Endothelial cell of umbilical vein (primary cell): ENCODE measurements at regions not wholly inside any gene's neighbourhood (a gene's known extent, or its start where the extent isn't known, plus 50 kb on each side); places are given as distances from the start of the nearest gene placed in this dataset.

Source experiments
- BruUV-seq: library from RNA; stranded (reverse); fragments of 400-500 nt; replicated peaks from 2 replicates; lab custom pipeline; 2021; lab: Mats Ljungman, UMichigan
- CTCF ChIA-PET: fragments of 300-600, 350-600 bp; sonication (Branson Sonifier 250); formaldehyde crosslinking; loops from one replicate; lab custom pipeline; 2021; ENCODE audit warnings: antibody characterized with exemption, inconsistent platforms; lab: Charles Lee
- POLR2A ChIA-PET: fragments of 300-600, 350-600 bp; sonication (Branson Sonifier 250); formaldehyde crosslinking; loops from one replicate; lab custom pipeline; 2021; ENCODE audit warnings: antibody characterized with exemption, inconsistent platforms; lab: Charles Lee
- DNase-seq: peaks from one replicate; pipeline ENCODE4 v3.0.0-alpha.2; 2011; ENCODE audit warnings: low read depth, low spot score
- FAIRE-seq: peaks from 2 replicates; lab custom pipeline; 2011; peaks lifted over from hg19 to GRCh38; lab: Jason Lieb, UNC
- H2AFZ ChIP-seq: 2 replicates; pipeline ENCODE4 v1.6.0; 2012; ENCODE audit warnings: low read depth, low read length, control low read depth, inconsistent platforms
- H3K27ac ChIP-seq: 2 replicates; pipeline ENCODE4 v1.5.1; 2011; ENCODE audit warnings: low read depth, mild to moderate bottlenecking, control low read depth, low read length, moderate library complexity; ENCODE audit not compliant: insufficient read depth
- H3K27me3 ChIP-seq, 2 experiments: 2 replicates each; pipeline versions ENCODE4 v1.6.0 to v1.6.1; 2011; ENCODE audit warnings: low read length in 2 of 2, mixed read lengths in 1 of 2; ENCODE audit not compliant: control insufficient read depth in 2 of 2, insufficient read depth in 2 of 2
- H3K36me3 ChIP-seq, 2 experiments: 2 replicates in 1 of 2; 3 replicates in 1 of 2; pipeline ENCODE4 v1.5.1; 2011; ENCODE audit warnings: low read length in 2 of 2, mild to moderate bottlenecking in 1 of 2, moderate library complexity in 1 of 2; ENCODE audit not compliant: control insufficient read depth in 2 of 2, insufficient read depth in 2 of 2; ENCODE audit errors: extremely low read depth in 1 of 2
- H3K4me1 ChIP-seq: 3 replicates; pipeline ENCODE4 v1.5.1; 2011; ENCODE audit warnings: mild to moderate bottlenecking, low read length; ENCODE audit not compliant: control insufficient read depth, insufficient read depth; ENCODE audit errors: extremely low read depth
- H3K4me2 ChIP-seq: 2 replicates; pipeline ENCODE4 v1.6.1; 2011; ENCODE audit warnings: low read length, control low read depth, mixed read lengths; ENCODE audit not compliant: insufficient read depth
- H3K4me3 ChIP-seq, 3 experiments: fragments of 200-600 bp in 1 of 3; sonication (generic), shearing (Covaris generic) in 1 of 3; replicated peaks in 1 of 3; 2 replicates each; pipeline ENCODE4 v1.5.1; 2011 to 2016; ENCODE audit warnings: control low read depth in 3 of 3, low read length in 3 of 3, mild to moderate bottlenecking in 2 of 3, inconsistent platforms in 1 of 3, low read depth in 1 of 3, moderate library complexity in 1 of 3; ENCODE audit not compliant: insufficient read depth in 1 of 3
- H3K79me2 ChIP-seq: 2 replicates; pipeline ENCODE4 v1.6.0; 2012; ENCODE audit warnings: low read length, inconsistent platforms; ENCODE audit not compliant: control insufficient read depth, insufficient read depth
- H3K9ac ChIP-seq: replicated peaks from 2 replicates; pipeline ENCODE3; 2011; ENCODE audit warnings: low read length, control low read depth; ENCODE audit not compliant: insufficient read depth; ENCODE audit errors: extremely low read depth
- H3K9me1 ChIP-seq: replicated peaks from 3 replicates; pipeline ENCODE4 v1.6.0; 2011; ENCODE audit warnings: mild to moderate bottlenecking, low read length; ENCODE audit not compliant: control insufficient read depth, insufficient read depth; ENCODE audit errors: extremely low read depth
- H3K9me3 ChIP-seq: replicated peaks from 2 replicates; pipeline ENCODE4 v1.5.1; 2012; ENCODE audit warnings: low read length, inconsistent platforms; ENCODE audit not compliant: control insufficient read depth, insufficient read depth
- H4K20me1 ChIP-seq: replicated peaks from 2 replicates; pipeline ENCODE3; 2011; ENCODE audit warnings: mild to moderate bottlenecking, low read length; ENCODE audit not compliant: control insufficient read depth, insufficient read depth; ENCODE audit errors: extremely low read depth
- CTCF ChIP-seq, 2 donors: IDR thresholded peaks; 1 replicate in 1 of 2; 2 replicates in 1 of 2; pipeline ENCODE4 v1.5.1; 2011; ENCODE audit warnings: low read length in 2 of 2, mild to moderate bottlenecking in 2 of 2, moderate library complexity in 2 of 2, control low read depth in 1 of 2, inconsistent platforms in 1 of 2, low read depth in 1 of 2; ENCODE audit not compliant: insufficient read depth in 1 of 2; ENCODE audit errors: extremely low read depth in 1 of 2
- EZH2 ChIP-seq: IDR thresholded peaks from 2 replicates; pipeline ENCODE4 v1.6.1; 2012; ENCODE audit warnings: borderline replicate concordance, low read depth, mild to moderate bottlenecking, moderate library complexity, low read length, inconsistent platforms; ENCODE audit not compliant: severe bottlenecking
- GATA2 ChIP-seq: IDR thresholded peaks from 2 replicates; pipeline ENCODE4 v1.7.0; 2011; ENCODE audit warnings: low read depth, mild to moderate bottlenecking, moderate library complexity, mixed read lengths, low read length; ENCODE audit not compliant: insufficient read length, insufficient read depth
- JUN ChIP-seq: IDR thresholded peaks from 2 replicates; pipeline ENCODE4 v1.6.1; 2011; ENCODE audit warnings: borderline replicate concordance, low read depth; ENCODE audit not compliant: insufficient read length, insufficient read depth
- MYC ChIP-seq: IDR thresholded peaks from one replicate; pipeline ENCODE4 v1.6.1; 2011; ENCODE audit warnings: mild to moderate bottlenecking, low read depth, low read length
- POLR2A ChIP-seq: IDR thresholded peaks from 2 replicates; pipeline ENCODE4 v1.6.1; 2012; ENCODE audit warnings: low read depth, mild to moderate bottlenecking, control low read depth, low read length
- POLR2AphosphoS5 ChIP-seq: IDR thresholded peaks from 2 replicates; pipeline ENCODE4 v1.6.1; 2012; ENCODE audit warnings: low read depth, mild to moderate bottlenecking, control low read depth, low read length, moderate library complexity; ENCODE audit not compliant: insufficient read depth
- dilution Hi-C: fragments of 300-500 bp; cut with MboI; formaldehyde crosslinking; loops from one replicate; pipeline ENCODE4 v1.15.0; 2019; ENCODE audit warnings: low sequenced_read_pairs; ENCODE audit not compliant: extremely low pct_ligation_motif_present
- intact Hi-C: fragments of 100-400 bp; cut with micrococcal nuclease; formaldehyde crosslinking; loops from one replicate; pipeline ENCODE4 v1.10.0; 2022

- TF ChIP-seq GATA2 (no peak), JUN (no peak), EZH2 (no peak), MYC (no peak), CTCF (IDR thresholded peaks at IDR 0.05; ENCODE audit: extremely low read depth in 1 of 2, insufficient read depth in 1 of 2, low read depth in 1 of 2, low read length in 2 of 2) (no peak), POLR2A (no peak), POLR2AphosphoS5 (no peak)
- Histone ChIP-seq H3K27ac (no peak overlapping the region), H3K4me2 (no peak overlapping the region), H3K27me3 (no peaks in the 10 kb centered on the region), H3K4me1 (no peaks in the 10 kb centered on the region), H2AFZ (no peak overlapping the region), H3K36me3 (no peaks in the 10 kb centered on the region), H3K4me3 (no peak overlapping the region), H3K9ac (no peak overlapping the region), H3K79me2 (no peaks in the 10 kb centered on the region), H3K9me3 (no peaks in the 10 kb centered on the region), H3K9me1 (no peaks in the 10 kb centered on the region), H4K20me1 (no peaks in the 10 kb centered on the region)
- DNase-seq (no peak), FAIRE-seq (no peak)
- dilution Hi-C loops (no loop called here), intact Hi-C loops (no loop called here)
- CTCF ChIA-PET: interaction anchor here (0.7 kb wide), 1 partner anchor 9 kb away, joined by 3 read pairs; no protein-coding TSS in a partner anchor
- POLR2A ChIA-PET: no interaction called here
- no TSS peak for BruUV-seq
Observed at GRCh38 chr6:77105091-77105490, 358.2 kb downstream of the HTR1B start.
